Peyer's patch (tissue), 4 donors: ENCODE measurements at regions not wholly inside any gene's neighbourhood (a gene's known extent, or its start where the extent isn't known, plus 50 kb on each side); places are given as distances from the start of the nearest gene placed in this dataset.

Experiments
- CTCF ChIP-seq, 6 experiments: fragments of 450-650 bp in 4 of 6; fragments of 200-600 bp in 2 of 6; sonication (generic) in 1 of 6; IDR thresholded peaks; one replicate each; pipeline ENCODE4 v1.5.1; 2017 to 2019; ENCODE audit warnings: antibody characterized with exemption in 6 of 6, mild to moderate bottlenecking in 3 of 6, moderate library complexity in 1 of 6
- POLR2A ChIP-seq, 2 donors: fragments of 450-650 bp; IDR thresholded peaks; one replicate each; pipeline ENCODE4 v1.5.1; 2017; ENCODE audit warnings: antibody characterized with exemption in 2 of 2, mild to moderate bottlenecking in 2 of 2, moderate library complexity in 2 of 2

GRCh38 chr9:96159596-96159995, 142.4 kb downstream of the HSD17B3 start:
- TF ChIP-seq CTCF (IDR thresholded peaks at IDR 0.05) (no peak), POLR2A (IDR thresholded peaks at IDR 0.05) (no peak)
